Esophagus squamous epithelium (tissue), 5 donors: ENCODE measurements at regions not wholly inside any gene's neighbourhood (a gene's known extent, or its start where the extent isn't known, plus 50 kb on each side); places are given as distances from the start of the nearest gene placed in this dataset.
"Not testable (repeated sequence)": the region's sequence is repeated elsewhere in the genome, so short reads cannot be mapped to it uniquely, and the experiment has no call there.

ENCODE experiments used
- DNase-seq: peaks from one replicate; lab custom pipeline; 2025; lab: John Stamatoyannopoulos, UW
- H3K27ac ChIP-seq, 4 donors: fragments of 200-600 bp; sonication (generic); one replicate each; pipeline ENCODE4 v1.5.1; 2016 to 2019; ENCODE audit warnings: mild to moderate bottlenecking in 1 of 4
- H3K27me3 ChIP-seq, 4 donors: fragments of 200-600 bp; sonication (generic); 1 replicate in 3 of 4; 2 replicates in 1 of 4; pipeline versions ENCODE4 v1.5.1 to v1.6.0; 2017 to 2021; ENCODE audit warnings: antibody characterized with exemption in 1 of 4
- H3K36me3 ChIP-seq, 3 donors: fragments of 200-600 bp; sonication (generic); one replicate each; pipeline ENCODE4 v1.5.1; 2016 to 2019
- H3K4me1 ChIP-seq, 3 donors: fragments of 200-600 bp; sonication (generic); one replicate each; pipeline ENCODE4 v1.5.1; 2017 to 2019
- H3K4me3 ChIP-seq, 4 donors: fragments of 200-600 bp; sonication (generic); 1 replicate in 3 of 4; 2 replicates in 1 of 4; pipeline ENCODE4 v1.5.1; 2016 to 2019; ENCODE audit warnings: mild to moderate bottlenecking in 2 of 4, moderate library complexity in 1 of 4
- H3K9me3 ChIP-seq, 3 donors: fragments of 200-600 bp; sonication (generic); one replicate each; pipeline ENCODE4 v1.5.1; 2016 to 2019
- POLR2A ChIP-seq, 4 donors: fragments of 450-650 bp; IDR thresholded peaks; one replicate each; pipeline ENCODE4 v1.6.1; 2017; ENCODE audit warnings: antibody characterized with exemption in 4 of 4, mild to moderate bottlenecking in 4 of 4, moderate library complexity in 3 of 4
- WGBS, 2 donors: methylation state at CpG; one replicate each; pipeline ENCODE4 v1.1.5; 2018; 5-methylcytosine and 5-hydroxymethylcytosine counted together
- intact Hi-C: fragments of 100-400 bp; cut with DNase I; formaldehyde crosslinking; loops from one replicate; pipeline ENCODE4 v1.15.0; 2022
- TF ChIP-seq, protein P1 (sequence below), 6 experiments: fragments of 450-650 bp in 4 of 6; fragments of 200-600 bp in 2 of 6; sonication (generic) in 2 of 6; IDR thresholded peaks; one replicate each; pipeline ENCODE4 v1.5.1; 2016 to 2019; ENCODE audit warnings: antibody characterized with exemption in 6 of 6, mild to moderate bottlenecking in 4 of 6, moderate library complexity in 4 of 6
- donor health status: DM: yes; HTN: yes; CAD: no.

GRCh38 chr3:87489892-87490291, 213.5 kb upstream of the POU1F1 start:
- no peaks in the 10 kb centered on the region for H3K36me3 ChIP-seq
- no peaks in the 10 kb centered on the region for H3K27me3 ChIP-seq
- intact Hi-C loops = no loop called here
- no peak for DNase-seq
- TF ChIP-seq POLR2A (IDR thresholded peaks at IDR 0.05) = no peak
- TF ChIP-seq, protein P1, sequence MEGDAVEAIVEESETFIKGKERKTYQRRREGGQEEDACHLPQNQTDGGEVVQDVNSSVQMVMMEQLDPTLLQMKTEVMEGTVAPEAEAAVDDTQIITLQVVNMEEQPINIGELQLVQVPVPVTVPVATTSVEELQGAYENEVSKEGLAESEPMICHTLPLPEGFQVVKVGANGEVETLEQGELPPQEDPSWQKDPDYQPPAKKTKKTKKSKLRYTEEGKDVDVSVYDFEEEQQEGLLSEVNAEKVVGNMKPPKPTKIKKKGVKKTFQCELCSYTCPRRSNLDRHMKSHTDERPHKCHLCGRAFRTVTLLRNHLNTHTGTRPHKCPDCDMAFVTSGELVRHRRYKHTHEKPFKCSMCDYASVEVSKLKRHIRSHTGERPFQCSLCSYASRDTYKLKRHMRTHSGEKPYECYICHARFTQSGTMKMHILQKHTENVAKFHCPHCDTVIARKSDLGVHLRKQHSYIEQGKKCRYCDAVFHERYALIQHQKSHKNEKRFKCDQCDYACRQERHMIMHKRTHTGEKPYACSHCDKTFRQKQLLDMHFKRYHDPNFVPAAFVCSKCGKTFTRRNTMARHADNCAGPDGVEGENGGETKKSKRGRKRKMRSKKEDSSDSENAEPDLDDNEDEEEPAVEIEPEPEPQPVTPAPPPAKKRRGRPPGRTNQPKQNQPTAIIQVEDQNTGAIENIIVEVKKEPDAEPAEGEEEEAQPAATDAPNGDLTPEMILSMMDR (IDR thresholded peaks at IDR 0.05) = no peak
- H3K9me3 ChIP-seq = no peaks in the 10 kb centered on the region
- 58 to 77% methylated on average over 4 of the region's 4 CpGs for WGBS, 2 donors
- no peak overlapping the region for H3K4me3 ChIP-seq
- no peak overlapping the region for H3K27ac ChIP-seq
- no peaks in the 10 kb centered on the region for H3K4me1 ChIP-seq

DNA sequence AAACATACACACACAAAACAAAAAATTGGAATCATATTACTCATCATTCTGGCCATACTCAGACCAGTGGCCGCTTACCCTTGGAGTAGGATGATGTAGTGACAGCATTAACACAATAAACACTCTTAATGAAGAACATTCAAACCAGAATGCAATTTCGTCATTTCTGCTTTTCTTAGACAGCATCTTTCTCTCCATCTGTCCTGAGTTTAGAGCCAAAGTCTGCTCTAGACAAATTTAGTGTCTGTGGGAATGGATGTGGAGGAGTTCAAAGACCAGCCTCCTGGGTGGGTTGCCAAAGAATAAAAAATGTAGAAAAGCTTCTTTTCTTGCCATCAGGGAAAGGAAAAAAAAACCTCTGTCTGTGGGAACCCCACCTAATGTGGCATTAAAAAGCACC, 212.4 kb upstream of the POU1F1 start:
- 45 to 48% methylated on average over 2 of the region's 2 CpGs for WGBS, 2 donors
- no peak for DNase-seq
- Histone ChIP-seq H3K4me3 (no peak overlapping the region), H3K27ac (no peak overlapping the region), H3K4me1 (no peaks in the 10 kb centered on the region), H3K9me3 (no peaks in the 10 kb centered on the region), H3K36me3 (no peaks in the 10 kb centered on the region), H3K27me3 (no peaks in the 10 kb centered on the region)
- TF ChIP-seq, protein P1 (IDR thresholded peaks at IDR 0.05) = no peak
- TF ChIP-seq POLR2A (IDR thresholded peaks at IDR 0.05) = no peak
- intact Hi-C loops = no loop called here

- H3K36me3 ChIP-seq, DNase-seq, H3K27me3 ChIP-seq, H3K9me3 ChIP-seq, H3K4me3 ChIP-seq, H3K27ac ChIP-seq, intact Hi-C loops, H3K4me1 ChIP-seq: not testable (repeated sequence)
- WGBS, 2 donors = 52 to 55% methylated on average over 3 of the region's 3 CpGs
These were observed 210.3 kb upstream of the POU1F1 start for GRCh38 chr3:87486635-87487034.

GRCh38 chr3:87486115-87486514, 209.7 kb upstream of the POU1F1 start:
- no peaks in the 10 kb centered on the region for H3K27me3 ChIP-seq
- WGBS, 2 donors = 15 to 43% methylated on average over 2 of the region's 2 CpGs
- no peaks in the 10 kb centered on the region for H3K4me1 ChIP-seq
- no peak overlapping the region for H3K27ac ChIP-seq
- intact Hi-C loops = no loop called here
- no peak overlapping the region for H3K4me3 ChIP-seq
- no peaks in the 10 kb centered on the region for H3K36me3 ChIP-seq
- TF ChIP-seq, protein P1 (IDR thresholded peaks at IDR 0.05) = no peak
- no peak for TF ChIP-seq POLR2A (IDR thresholded peaks at IDR 0.05)
- DNase-seq = no peak
- H3K9me3 ChIP-seq = no peaks in the 10 kb centered on the region

- intact Hi-C loops = no loop called here
- TF ChIP-seq POLR2A (IDR thresholded peaks at IDR 0.05) = no peak
- TF ChIP-seq, protein P1 (IDR thresholded peaks at IDR 0.05) = no peak
- no peaks in the 10 kb centered on the region for H3K27me3 ChIP-seq
- no peak overlapping the region for H3K27ac ChIP-seq
- 38 to 67% methylated on average over 3 of the region's 3 CpGs for WGBS, 2 donors
- no peak for DNase-seq
- no peaks in the 10 kb centered on the region for H3K36me3 ChIP-seq
- H3K4me3 ChIP-seq = no peak overlapping the region
- no peaks in the 10 kb centered on the region for H3K4me1 ChIP-seq
- H3K9me3 ChIP-seq = no peaks in the 10 kb centered on the region
These were observed 202.3 kb upstream of the POU1F1 start for GRCh38 chr3:87478716-87479115.

DNA sequence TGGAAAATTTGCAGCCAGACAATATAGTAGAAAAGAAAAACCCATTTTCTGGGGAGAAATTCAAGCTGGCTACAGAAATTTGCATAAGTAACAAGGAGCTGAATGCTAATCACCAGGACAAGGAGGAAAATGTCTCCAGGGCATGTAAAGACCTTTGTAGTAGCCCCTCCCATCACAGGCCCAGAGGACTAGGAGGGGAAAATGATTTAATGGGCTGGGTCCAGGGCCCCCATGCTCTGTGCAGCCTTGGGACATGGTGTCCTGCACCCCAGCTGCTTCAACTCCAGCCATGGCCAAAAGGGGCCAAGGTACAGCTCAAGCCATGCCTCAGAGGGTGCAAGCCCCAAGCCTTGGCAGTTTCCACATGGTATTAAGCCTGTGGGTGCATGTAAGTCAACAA, 197.6 kb upstream of the POU1F1 start:
- intact Hi-C loops = no loop called here
- Histone ChIP-seq H3K36me3 (no peaks in the 10 kb centered on the region), H3K27me3 (no peaks in the 10 kb centered on the region), H3K4me1 (no peaks in the 10 kb centered on the region), H3K9me3 (no peaks in the 10 kb centered on the region), H3K4me3 (no peak overlapping the region), H3K27ac (no peak overlapping the region)
- DNase-seq = no peak
- TF ChIP-seq, protein P1 (IDR thresholded peaks at IDR 0.05) = no peak
- no peak for TF ChIP-seq POLR2A (IDR thresholded peaks at IDR 0.05)
